ENCODE measurements at regions not wholly inside any gene's neighbourhood (a gene's known extent, or its start where the extent isn't known, plus 50 kb on each side); places are given as distances from the start of the nearest gene placed in this dataset.

- DNase-seq (ENCODE audit: low read depth, low spot score): no peak
- in situ Hi-C loops (cut with HindIII; ENCODE audit: low sequenced_read_pairs): no loop called here
- TF ChIP-seq CTCF (IDR thresholded peaks at IDR 0.05; ENCODE audit: low read depth, low read length): no peak
- H3K4me3 ChIP-seq (ENCODE audit: low read depth, low read length): no peak overlapping the region
Measured at GRCh38 chrX:69019073-69019890, 146.0 kb downstream of the PJA1 start.

GRCh38 chrX:69018416-69019072 is 146.7 kb downstream of the PJA1 start:
- no peak for DNase-seq (ENCODE audit: low read depth, low spot score)
- in situ Hi-C loops (cut with HindIII; ENCODE audit: low sequenced_read_pairs): no loop called here
- no peak overlapping the region for H3K4me3 ChIP-seq (ENCODE audit: low read depth, low read length)
- no peak for TF ChIP-seq CTCF (IDR thresholded peaks at IDR 0.05; ENCODE audit: low read depth, low read length)

GRCh38 chrX:69016293-69016941 is 148.8 kb downstream of the PJA1 start:
- in situ Hi-C loops (cut with HindIII; ENCODE audit: low sequenced_read_pairs): no loop called here
- no peak overlapping the region for H3K4me3 ChIP-seq (ENCODE audit: low read depth, low read length)
- DNase-seq (ENCODE audit: low read depth, low spot score): no peak
- TF ChIP-seq CTCF (IDR thresholded peaks at IDR 0.05; ENCODE audit: low read depth, low read length): no peak

GRCh38 chrX:69015564-69016292 is 149.5 kb downstream of the PJA1 start:
- TF ChIP-seq CTCF (IDR thresholded peaks at IDR 0.05; ENCODE audit: low read depth, low read length): no peak
- in situ Hi-C loops (cut with HindIII; ENCODE audit: low sequenced_read_pairs): no loop called here
- DNase-seq (ENCODE audit: low read depth, low spot score): no peak
- H3K4me3 ChIP-seq (ENCODE audit: low read depth, low read length): no peak overlapping the region

GRCh38 chrX:69015156-69015555 is 150.1 kb downstream of the PJA1 start:
- TF ChIP-seq CTCF (IDR thresholded peaks at IDR 0.05; ENCODE audit: low read depth, low read length): no peak
- no peak overlapping the region for H3K4me3 ChIP-seq (ENCODE audit: low read depth, low read length)
- DNase-seq (ENCODE audit: low read depth, low spot score): no peak
- in situ Hi-C loops (cut with HindIII; ENCODE audit: low sequenced_read_pairs): no loop called here

GRCh38 chrX:69014200-69014599 is 151.1 kb downstream of the PJA1 start:
- H3K4me3 ChIP-seq (ENCODE audit: low read depth, low read length): no peak overlapping the region
- peak; percentile 53 for DNase-seq (ENCODE audit: low read depth, low spot score)
- in situ Hi-C loops (cut with HindIII; ENCODE audit: low sequenced_read_pairs): no loop called here
- no peak for TF ChIP-seq CTCF (IDR thresholded peaks at IDR 0.05; ENCODE audit: low read depth, low read length)

Measured in astrocyte of the spinal cord (primary cell).